Keratinocyte (primary cell): ENCODE measurements at regions not wholly inside any gene's neighbourhood (a gene's known extent, or its start where the extent isn't known, plus 50 kb on each side); places are given as distances from the start of the nearest gene placed in this dataset.
"Not testable (repeated sequence)": the region's sequence is repeated elsewhere in the genome, so short reads cannot be mapped to it uniquely, and the experiment has no call there.

Experiments
- DNase-seq: peaks from one replicate; pipeline ENCODE4 v3.0.0-alpha.2; 2011; ENCODE audit warnings: low read depth, missing footprints, low spot score
- FAIRE-seq: peaks from 2 replicates; lab custom pipeline; 2011; peaks lifted over from hg19 to GRCh38; lab: Jason Lieb, UNC
- H2AFZ ChIP-seq: 2 replicates; pipeline ENCODE4 v1.6.0; 2012; ENCODE audit warnings: low read length, control low read depth, inconsistent platforms; ENCODE audit not compliant: control insufficient read depth
- H3K27ac ChIP-seq: 2 replicates; pipeline ENCODE4 v1.5.1; 2011; ENCODE audit warnings: low read length; ENCODE audit not compliant: control insufficient read depth, insufficient read depth
- H3K27me3 ChIP-seq: 3 replicates; pipeline ENCODE4 v1.6.0; 2011; ENCODE audit warnings: low read length; ENCODE audit not compliant: control insufficient read depth, insufficient read depth; ENCODE audit errors: extremely low read depth
- H3K36me3 ChIP-seq, 2 experiments: 2 replicates in 1 of 2; 3 replicates in 1 of 2; pipeline ENCODE4 v1.5.1; 2011; ENCODE audit warnings: low read length in 2 of 2, mild to moderate bottlenecking in 1 of 2; ENCODE audit not compliant: control insufficient read depth in 2 of 2, insufficient read depth in 2 of 2; ENCODE audit errors: extremely low read depth in 1 of 2
- H3K4me1 ChIP-seq: 3 replicates; pipeline ENCODE4 v1.5.1; 2011; ENCODE audit warnings: low read length; ENCODE audit not compliant: control insufficient read depth, insufficient read depth; ENCODE audit errors: extremely low read depth
- H3K4me2 ChIP-seq: 3 replicates; pipeline ENCODE4 v1.6.0; 2011; ENCODE audit warnings: low read depth, low read length; ENCODE audit not compliant: control insufficient read depth, insufficient read depth; ENCODE audit errors: extremely low read depth
- H3K4me3 ChIP-seq, 3 experiments: fragments of 200-600 bp in 1 of 3; sonication (generic) in 1 of 3; 2 replicates in 2 of 3; 3 replicates in 1 of 3; pipeline ENCODE4 v1.5.1; 2011 to 2016; ENCODE audit warnings: low read length in 3 of 3, mild to moderate bottlenecking in 3 of 3, control low read depth in 2 of 3, inconsistent platforms in 1 of 3, low read depth in 1 of 3, mixed read lengths in 1 of 3, mixed run types in 1 of 3, moderate library complexity in 1 of 3; ENCODE audit not compliant: control insufficient read depth in 2 of 3, insufficient read depth in 2 of 3; ENCODE audit errors: extremely low read depth in 1 of 3
- H3K79me2 ChIP-seq: 2 replicates; pipeline ENCODE4 v1.6.0; 2012; ENCODE audit warnings: low read length; ENCODE audit not compliant: control insufficient read depth, insufficient read depth
- H3K9ac ChIP-seq: 3 replicates; pipeline ENCODE4 v1.6.0; 2011; ENCODE audit warnings: low read length; ENCODE audit not compliant: control insufficient read depth, insufficient read depth; ENCODE audit errors: extremely low read depth
- H3K9me1 ChIP-seq: 3 replicates; pipeline ENCODE4 v1.6.0; 2011; ENCODE audit warnings: low read length; ENCODE audit not compliant: control insufficient read depth, insufficient read depth; ENCODE audit errors: extremely low read depth
- H3K9me3 ChIP-seq: 2 replicates; pipeline ENCODE4 v1.5.1; 2012; ENCODE audit warnings: low read depth, low read length; ENCODE audit not compliant: control insufficient read depth
- H4K20me1 ChIP-seq: 3 replicates; pipeline ENCODE4 v1.6.0; 2011; ENCODE audit warnings: low read length; ENCODE audit not compliant: control insufficient read depth, insufficient read depth; ENCODE audit errors: extremely low read depth
- EZH2 ChIP-seq: IDR thresholded peaks from one replicate; pipeline ENCODE4 v1.6.1; 2012; ENCODE audit warnings: inconsistent platforms, mild to moderate bottlenecking, low read length, moderate library complexity
- dilution Hi-C: fragments of 300-500 bp; cut with MboI; formaldehyde crosslinking; loops from one replicate; pipeline ENCODE4 v1.7.0; 2020; ENCODE audit warnings: low sequenced_read_pairs; ENCODE audit not compliant: extremely low pct_ligation_motif_present
- TF ChIP-seq, protein P1 (sequence below), 3 experiments: IDR thresholded peaks in 1 of 3; conservative IDR thresholded peaks in 1 of 3; optimal IDR thresholded peaks in 1 of 3; 2 replicates in 2 of 3; 3 replicates in 1 of 3; pipeline versions ENCODE3 to v1.5.1; 2011; ENCODE audit warnings: low read length in 3 of 3, mild to moderate bottlenecking in 3 of 3, moderate library complexity in 2 of 3, control low read depth in 1 of 3, inconsistent platforms in 1 of 3; ENCODE audit not compliant: insufficient read depth in 2 of 3; ENCODE audit errors: extremely low read depth in 1 of 3

GRCh38 chr12:128111333-128111732, 155.6 kb upstream of the TMEM132C start:
- FAIRE-seq (no peak), DNase-seq (no peak)
- Histone ChIP-seq H3K4me3 (no peak overlapping the region), H3K4me1 (no peaks in the 10 kb centered on the region), H4K20me1 (no peaks in the 10 kb centered on the region), H3K4me2 (no peak overlapping the region), H3K9me1 (no peaks in the 10 kb centered on the region), H2AFZ (no peak overlapping the region), H3K9ac (no peak overlapping the region), H3K36me3 (no peaks in the 10 kb centered on the region), H3K27ac (no peak overlapping the region), H3K79me2 (no peaks in the 10 kb centered on the region), H3K27me3 (no peaks in the 10 kb centered on the region), H3K9me3 (peaks cover 2% of the 10 kb centered on the region)
- dilution Hi-C loops, result no loop called here
- TF ChIP-seq, protein P1, sequence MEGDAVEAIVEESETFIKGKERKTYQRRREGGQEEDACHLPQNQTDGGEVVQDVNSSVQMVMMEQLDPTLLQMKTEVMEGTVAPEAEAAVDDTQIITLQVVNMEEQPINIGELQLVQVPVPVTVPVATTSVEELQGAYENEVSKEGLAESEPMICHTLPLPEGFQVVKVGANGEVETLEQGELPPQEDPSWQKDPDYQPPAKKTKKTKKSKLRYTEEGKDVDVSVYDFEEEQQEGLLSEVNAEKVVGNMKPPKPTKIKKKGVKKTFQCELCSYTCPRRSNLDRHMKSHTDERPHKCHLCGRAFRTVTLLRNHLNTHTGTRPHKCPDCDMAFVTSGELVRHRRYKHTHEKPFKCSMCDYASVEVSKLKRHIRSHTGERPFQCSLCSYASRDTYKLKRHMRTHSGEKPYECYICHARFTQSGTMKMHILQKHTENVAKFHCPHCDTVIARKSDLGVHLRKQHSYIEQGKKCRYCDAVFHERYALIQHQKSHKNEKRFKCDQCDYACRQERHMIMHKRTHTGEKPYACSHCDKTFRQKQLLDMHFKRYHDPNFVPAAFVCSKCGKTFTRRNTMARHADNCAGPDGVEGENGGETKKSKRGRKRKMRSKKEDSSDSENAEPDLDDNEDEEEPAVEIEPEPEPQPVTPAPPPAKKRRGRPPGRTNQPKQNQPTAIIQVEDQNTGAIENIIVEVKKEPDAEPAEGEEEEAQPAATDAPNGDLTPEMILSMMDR (optimal IDR thresholded peaks at IDR 0.05 in 1 of 3, IDR thresholded peaks at IDR 0.05 in 1 of 3, conservative IDR thresholded peaks at IDR 0.05 in 1 of 3; ENCODE audit: extremely low read depth in 1 of 3, insufficient read depth in 2 of 3, low read length in 3 of 3), result no peak
- TF ChIP-seq EZH2, result no peak

GRCh38 chr12:128111951-128112350, 155.0 kb upstream of the TMEM132C start:
- Histone ChIP-seq H3K4me2 (no peak overlapping the region), H3K4me3 (no peak overlapping the region), H3K27me3 (no peaks in the 10 kb centered on the region), H3K9me1 (no peaks in the 10 kb centered on the region), H3K9me3 (peaks cover 2% of the 10 kb centered on the region), H3K9ac (no peak overlapping the region), H4K20me1 (no peaks in the 10 kb centered on the region), H3K36me3 (no peaks in the 10 kb centered on the region), H2AFZ (no peak overlapping the region), H3K27ac (no peak overlapping the region), H3K79me2 (no peaks in the 10 kb centered on the region), H3K4me1 (no peaks in the 10 kb centered on the region)
- TF ChIP-seq, protein P1 (optimal IDR thresholded peaks at IDR 0.05 in 1 of 3, IDR thresholded peaks at IDR 0.05 in 1 of 3, conservative IDR thresholded peaks at IDR 0.05 in 1 of 3; ENCODE audit: extremely low read depth in 1 of 3, insufficient read depth in 2 of 3, low read length in 3 of 3), result no peak
- no peak for TF ChIP-seq EZH2
- FAIRE-seq, result no peak
- dilution Hi-C loops, result no loop called here
- DNase-seq, result no peak

- H4K20me1 ChIP-seq, H3K9me3 ChIP-seq: not testable (repeated sequence)
Observed at GRCh38 chr12:128113250-128113649, 153.7 kb upstream of the TMEM132C start.

More at GRCh38 chr12:128113250-128113649, 153.7 kb upstream of the TMEM132C start:
- H3K4me2 ChIP-seq, H3K4me1 ChIP-seq, H2AFZ ChIP-seq, H3K36me3 ChIP-seq, H3K79me2 ChIP-seq, FAIRE-seq, H3K27ac ChIP-seq, H3K9me1 ChIP-seq, DNase-seq, dilution Hi-C loops, H3K9ac ChIP-seq, H3K27me3 ChIP-seq, H3K4me3 ChIP-seq: not testable (repeated sequence)
